GM12878 (cell line): ENCODE measurements at regions not wholly inside any gene's neighbourhood (a gene's known extent, or its start where the extent isn't known, plus 50 kb on each side); places are given as distances from the start of the nearest gene placed in this dataset.

ENCODE experiments used
- ATAC-seq: fragments of 200-7000 bp; cut with Tn5 transposase; 3 replicates; pipeline ENCODE4 v1.9.1; 2020; ENCODE audit warnings: mild to moderate bottlenecking, moderate library complexity
- BruUV-seq: library from RNA; stranded (reverse); fragments of 400-500 nt; replicated peaks from 2 replicates; lab custom pipeline; 2021; lab: Mats Ljungman, UMichigan
- CTCF ChIA-PET: fragments of 300-600 bp; sonication (Branson Sonifier 250); formaldehyde crosslinking; extraction: SDS; loops from one replicate; lab custom pipeline; 2021; ENCODE audit warnings: inconsistent platforms; lab: Yijun Ruan, JAX
- POLR2A ChIA-PET: fragments of 350-600 bp; formaldehyde crosslinking; extraction: SDS; loops from one replicate; lab custom pipeline; 2021; ENCODE audit warnings: inconsistent platforms; lab: Charles Lee
- RAD21 ChIA-PET: fragments of 300-600 bp; sonication (Branson Sonifier 250); formaldehyde crosslinking; loops from one replicate; lab custom pipeline; 2023; ENCODE audit warnings: antibody characterized with exemption; ENCODE audit not compliant: unreplicated experiment; lab: Charles Lee
- SMC1A ChIA-PET: fragments of 300-600 bp; sonication (Branson Sonifier 250); formaldehyde crosslinking; loops from one replicate; lab custom pipeline; 2023; ENCODE audit not compliant: unreplicated experiment, uncharacterized antibody; lab: Charles Lee
- DNase-seq: peaks from one replicate; pipeline ENCODE4 v3.0.0-alpha.2; 2011; ENCODE audit warnings: low read depth, low spot score
- FAIRE-seq: peaks from 3 replicates; lab custom pipeline; 2011; peaks lifted over from hg19 to GRCh38; lab: Jason Lieb, UNC
- H2AFZ ChIP-seq: 2 replicates; pipeline ENCODE4 v1.6.0; 2011; ENCODE audit warnings: low read depth, low read length, control low read depth; ENCODE audit not compliant: control insufficient read depth
- H3K27ac ChIP-seq: 2 replicates; pipeline ENCODE4 v1.5.1; 2011; ENCODE audit warnings: control low read depth; ENCODE audit not compliant: control insufficient read depth, insufficient read depth
- H3K27me3 ChIP-seq, 2 experiments: replicated peaks in 1 of 2; 2 replicates each; pipeline versions ENCODE4 v1.6.0 to v1.6.1; 2011; ENCODE audit warnings: low read length in 1 of 2; ENCODE audit not compliant: control insufficient read depth in 2 of 2, insufficient read depth in 2 of 2
- H3K36me3 ChIP-seq, 2 experiments: 2 replicates each; pipeline ENCODE4 v1.5.1; 2011; ENCODE audit warnings: low read length in 1 of 2; ENCODE audit not compliant: control insufficient read depth in 2 of 2, insufficient read depth in 2 of 2
- H3K4me1 ChIP-seq: 2 replicates; pipeline ENCODE4 v1.6.1; 2011; ENCODE audit warnings: mild to moderate bottlenecking, low read length, moderate library complexity, mixed read lengths; ENCODE audit not compliant: control insufficient read depth, insufficient read depth
- H3K4me2 ChIP-seq: 2 replicates; pipeline ENCODE4 v1.6.0; 2011; ENCODE audit warnings: control low read depth; ENCODE audit not compliant: control insufficient read depth, insufficient read depth
- H3K4me3 ChIP-seq: fragments of 200-600 bp; sonication (generic); 2 replicates; pipeline ENCODE4 v1.5.1; 2016
- H3K79me2 ChIP-seq: 2 replicates; pipeline ENCODE4 v1.6.0; 2011; ENCODE audit warnings: low read length; ENCODE audit not compliant: control insufficient read depth, insufficient read depth
- H3K9ac ChIP-seq: 2 replicates; pipeline ENCODE4 v1.8.0; 2011; ENCODE audit warnings: low read length, control low read depth, mixed read lengths; ENCODE audit not compliant: control insufficient read depth, insufficient read depth
- H3K9me3 ChIP-seq: replicated peaks from 3 replicates; pipeline ENCODE4 v1.5.1; 2011; ENCODE audit warnings: mild to moderate bottlenecking, low read length; ENCODE audit not compliant: control insufficient read depth, insufficient read depth
- H4K20me1 ChIP-seq: 2 replicates; pipeline ENCODE4 v1.6.0; 2011; ENCODE audit not compliant: control insufficient read depth, insufficient read depth
- BRCA1 ChIP-seq: IDR thresholded peaks from 2 replicates; pipeline ENCODE4 v1.6.1; 2011; ENCODE audit warnings: low read depth, low read length, improper control_type of control experiment
- CEBPB ChIP-seq, 2 experiments: fragments of 150-350 bp in 1 of 2; IDR thresholded peaks; 2 replicates each; pipeline ENCODE4 v1.6.1; 2012 to 2014; ENCODE audit warnings: low read depth in 2 of 2, low read length in 2 of 2, borderline replicate concordance in 1 of 2, inconsistent platforms in 1 of 2
- DPF2 ChIP-seq: fragments of 450-650 bp; IDR thresholded peaks from 2 replicates; pipeline ENCODE4 v1.6.1; 2017; ENCODE audit warnings: mild to moderate bottlenecking
- EZH2 ChIP-seq: IDR thresholded peaks from 2 replicates; pipeline ENCODE4 v1.6.1; 2012; ENCODE audit warnings: low read depth, mild to moderate bottlenecking, control low read depth, inconsistent platforms, low read length, borderline replicate concordance; ENCODE audit not compliant: control insufficient read depth
- HDAC6 ChIP-seq: fragments of 200-600 bp; sonication (generic); IDR thresholded peaks from one replicate; pipeline ENCODE4 v1.8.0; 2017; ENCODE audit warnings: antibody characterized with exemption; ENCODE audit not compliant: unreplicated experiment
- NBN ChIP-seq: fragments of 450-650 bp; IDR thresholded peaks from 2 replicates; pipeline ENCODE4 v1.6.1; 2016
- NFXL1 ChIP-seq: fragments of 450-650 bp; IDR thresholded peaks from 2 replicates; pipeline ENCODE4 v1.6.1; 2017; ENCODE audit warnings: antibody characterized with exemption, mild to moderate bottlenecking, borderline replicate concordance
- PAX8 ChIP-seq: fragments of 450-650 bp; IDR thresholded peaks from 2 replicates; pipeline ENCODE4 v1.6.1; 2017; ENCODE audit warnings: mild to moderate bottlenecking, moderate library complexity
- SMAD5 ChIP-seq: IDR thresholded peaks from 2 replicates; pipeline ENCODE4 v1.6.1; 2016; ENCODE audit warnings: antibody characterized with exemption, low read depth
- SMC3 ChIP-seq: IDR thresholded peaks from 2 replicates; pipeline ENCODE4 v1.6.1; 2011; ENCODE audit warnings: low read length, improper control_type of control experiment, borderline replicate concordance
- SRF ChIP-seq, 2 experiments: IDR thresholded peaks; 2 replicates each; pipeline ENCODE4 v1.6.1; 2011; ENCODE audit warnings: low read depth in 2 of 2, low read length in 2 of 2, mild to moderate bottlenecking in 1 of 2, moderate library complexity in 1 of 2
- STAT1 ChIP-seq: fragments of 450-650 bp; conservative IDR thresholded peaks from 2 replicates; pipeline ENCODE4 v1.6.1; 2014; ENCODE audit warnings: antibody characterized with exemption, mild to moderate bottlenecking
- ZBED1 ChIP-seq: IDR thresholded peaks from 2 replicates; pipeline ENCODE4 v1.6.1; 2016; ENCODE audit warnings: borderline replicate concordance
- WGBS: methylation state at CpG from one replicate; pipeline ENCODE4 v1.1.6; 2016; ENCODE audit warnings: low lambda C conversion rate; ENCODE audit not compliant: insufficient replicate concordance, insufficient coverage; ENCODE audit errors: missing lambda C conversion rate; 5-methylcytosine and 5-hydroxymethylcytosine counted together
- in situ Hi-C: fragments of 300-500 bp; cut with MboI; formaldehyde crosslinking; loops from 9 replicates; pipeline ENCODE4 v1.14.3; 2018; ENCODE audit warnings: mixed read lengths
- intact Hi-C: fragments of 100-400 bp; cut with micrococcal nuclease; formaldehyde crosslinking; loops from one replicate; pipeline ENCODE4 v1.14.2; 2022; ENCODE audit not compliant: unreplicated experiment
- TF ChIP-seq, protein P1 (sequence below): fragments of 450-650 bp; IDR thresholded peaks from 2 replicates; pipeline ENCODE4 v1.6.1; 2017; ENCODE audit warnings: mild to moderate bottlenecking, moderate library complexity
- TF ChIP-seq, protein P2 (sequence below): IDR thresholded peaks from 2 replicates; pipeline ENCODE4 v1.6.1; 2011; ENCODE audit warnings: borderline replicate concordance, low read depth, mild to moderate bottlenecking, moderate library complexity, low read length; ENCODE audit not compliant: insufficient read depth, poor library complexity, severe bottlenecking
- TF ChIP-seq, protein P3 (sequence below): IDR thresholded peaks from 2 replicates; pipeline ENCODE4 v1.6.1; 2011; ENCODE audit warnings: mild to moderate bottlenecking, low read depth, low read length, moderate library complexity; ENCODE audit not compliant: insufficient replicate concordance

DNA sequence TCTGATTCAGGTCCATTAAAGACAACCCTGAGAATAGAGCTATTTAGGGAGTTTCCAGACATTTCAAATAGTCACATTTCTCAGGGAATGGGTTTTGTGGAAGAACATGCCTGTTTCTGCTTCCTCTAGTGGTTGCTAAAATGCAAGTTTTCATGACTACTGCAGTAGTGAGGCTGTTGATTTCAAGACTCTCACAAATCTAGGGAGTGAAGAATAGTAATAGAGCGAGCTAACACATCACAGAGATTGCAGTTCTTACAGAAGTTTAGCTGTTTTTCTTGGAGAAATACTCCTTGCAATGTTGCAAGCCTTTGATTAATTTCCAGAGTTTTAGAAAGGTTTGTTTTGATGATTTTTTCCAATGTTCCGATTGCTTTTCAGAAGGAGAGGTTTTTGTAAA, 610.2 kb upstream of the HTR2C start:
- no peaks in the 10 kb centered on the region for H3K79me2 ChIP-seq
- 16% methylated on average over 2 of the region's 2 CpGs for WGBS
- H3K9ac ChIP-seq, result no peak overlapping the region
- H3K4me3 ChIP-seq, result no peak overlapping the region
- ChIA-PET POLR2A (no interaction called here), RAD21 (no interaction called here), CTCF (no interaction called here), SMC1A (no interaction called here)
- in situ Hi-C loops, result no loop called here
- FAIRE-seq (no peak), ATAC-seq (no peak), DNase-seq (no peak)
- intact Hi-C loops, result no loop called here
- H4K20me1 ChIP-seq, result no peaks in the 10 kb centered on the region
- H3K27ac ChIP-seq, result no peak overlapping the region
- no peak overlapping the region for H2AFZ ChIP-seq
- TF ChIP-seq SMAD5 (no peak), ZBED1 (no peak), NFXL1 (no peak), PAX8 (no peak), HDAC6 (no peak), EZH2 (no peak), BRCA1 (no peak), CEBPB (IDR thresholded peaks at IDR 0.05; ENCODE audit: borderline replicate concordance in 1 of 2, low read depth in 2 of 2, low read length in 2 of 2) (no peak), DPF2 (no peak), SMC3 (no peak), SRF (IDR thresholded peaks at IDR 0.05; ENCODE audit: low read depth in 2 of 2, low read length in 2 of 2) (no peak), NBN (no peak), STAT1 (no peak)
- TF ChIP-seq, protein P1, sequence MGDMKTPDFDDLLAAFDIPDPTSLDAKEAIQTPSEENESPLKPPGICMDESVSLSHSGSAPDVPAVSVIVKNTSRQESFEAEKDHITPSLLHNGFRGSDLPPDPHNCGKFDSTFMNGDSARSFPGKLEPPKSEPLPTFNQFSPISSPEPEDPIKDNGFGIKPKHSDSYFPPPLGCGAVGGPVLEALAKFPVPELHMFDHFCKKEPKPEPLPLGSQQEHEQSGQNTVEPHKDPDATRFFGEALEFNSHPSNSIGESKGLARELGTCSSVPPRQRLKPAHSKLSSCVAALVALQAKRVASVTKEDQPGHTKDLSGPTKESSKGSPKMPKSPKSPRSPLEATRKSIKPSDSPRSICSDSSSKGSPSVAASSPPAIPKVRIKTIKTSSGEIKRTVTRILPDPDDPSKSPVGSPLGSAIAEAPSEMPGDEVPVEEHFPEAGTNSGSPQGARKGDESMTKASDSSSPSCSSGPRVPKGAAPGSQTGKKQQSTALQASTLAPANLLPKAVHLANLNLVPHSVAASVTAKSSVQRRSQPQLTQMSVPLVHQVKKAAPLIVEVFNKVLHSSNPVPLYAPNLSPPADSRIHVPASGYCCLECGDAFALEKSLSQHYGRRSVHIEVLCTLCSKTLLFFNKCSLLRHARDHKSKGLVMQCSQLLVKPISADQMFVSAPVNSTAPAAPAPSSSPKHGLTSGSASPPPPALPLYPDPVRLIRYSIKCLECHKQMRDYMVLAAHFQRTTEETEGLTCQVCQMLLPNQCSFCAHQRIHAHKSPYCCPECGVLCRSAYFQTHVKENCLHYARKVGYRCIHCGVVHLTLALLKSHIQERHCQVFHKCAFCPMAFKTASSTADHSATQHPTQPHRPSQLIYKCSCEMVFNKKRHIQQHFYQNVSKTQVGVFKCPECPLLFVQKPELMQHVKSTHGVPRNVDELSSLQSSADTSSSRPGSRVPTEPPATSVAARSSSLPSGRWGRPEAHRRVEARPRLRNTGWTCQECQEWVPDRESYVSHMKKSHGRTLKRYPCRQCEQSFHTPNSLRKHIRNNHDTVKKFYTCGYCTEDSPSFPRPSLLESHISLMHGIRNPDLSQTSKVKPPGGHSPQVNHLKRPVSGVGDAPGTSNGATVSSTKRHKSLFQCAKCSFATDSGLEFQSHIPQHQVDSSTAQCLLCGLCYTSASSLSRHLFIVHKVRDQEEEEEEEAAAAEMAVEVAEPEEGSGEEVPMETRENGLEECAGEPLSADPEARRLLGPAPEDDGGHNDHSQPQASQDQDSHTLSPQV, result no peak
- TF ChIP-seq, protein P2, sequence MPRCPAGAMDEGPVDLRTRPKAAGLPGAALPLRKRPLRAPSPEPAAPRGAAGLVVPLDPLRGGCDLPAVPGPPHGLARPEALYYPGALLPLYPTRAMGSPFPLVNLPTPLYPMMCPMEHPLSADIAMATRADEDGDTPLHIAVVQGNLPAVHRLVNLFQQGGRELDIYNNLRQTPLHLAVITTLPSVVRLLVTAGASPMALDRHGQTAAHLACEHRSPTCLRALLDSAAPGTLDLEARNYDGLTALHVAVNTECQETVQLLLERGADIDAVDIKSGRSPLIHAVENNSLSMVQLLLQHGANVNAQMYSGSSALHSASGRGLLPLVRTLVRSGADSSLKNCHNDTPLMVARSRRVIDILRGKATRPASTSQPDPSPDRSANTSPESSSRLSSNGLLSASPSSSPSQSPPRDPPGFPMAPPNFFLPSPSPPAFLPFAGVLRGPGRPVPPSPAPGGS, result no peak
- TF ChIP-seq, protein P3, sequence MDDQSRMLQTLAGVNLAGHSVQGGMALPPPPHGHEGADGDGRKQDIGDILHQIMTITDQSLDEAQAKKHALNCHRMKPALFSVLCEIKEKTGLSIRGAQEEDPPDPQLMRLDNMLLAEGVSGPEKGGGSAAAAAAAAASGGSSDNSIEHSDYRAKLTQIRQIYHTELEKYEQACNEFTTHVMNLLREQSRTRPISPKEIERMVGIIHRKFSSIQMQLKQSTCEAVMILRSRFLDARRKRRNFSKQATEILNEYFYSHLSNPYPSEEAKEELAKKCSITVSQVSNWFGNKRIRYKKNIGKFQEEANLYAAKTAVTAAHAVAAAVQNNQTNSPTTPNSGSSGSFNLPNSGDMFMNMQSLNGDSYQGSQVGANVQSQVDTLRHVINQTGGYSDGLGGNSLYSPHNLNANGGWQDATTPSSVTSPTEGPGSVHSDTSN, result no peak
- H3K36me3 ChIP-seq, result no peaks in the 10 kb centered on the region
- no peaks in the 10 kb centered on the region for H3K27me3 ChIP-seq
- no peaks in the 10 kb centered on the region for H3K9me3 ChIP-seq
- BruUV-seq, result no TSS peak
- H3K4me2 ChIP-seq, result no peak overlapping the region
- no peaks in the 10 kb centered on the region for H3K4me1 ChIP-seq
